Ecto neural progenitor cell (in vitro differentiated cells): ENCODE measurements at regions not wholly inside any gene's neighbourhood (a gene's known extent, or its start where the extent isn't known, plus 50 kb on each side); places are given as distances from the start of the nearest gene placed in this dataset.
A peak's percentile ranks its signal among the peaks of the same experiment; 100 is the strongest.

ENCODE experiments used
- DNase-seq: peaks from one replicate; pipeline ENCODE4 v3.0.0-alpha.2; 2018; ENCODE audit warnings: low spot score

GRCh38 chr4:184575306-184575705 is 73.9 kb downstream of the CASP3 start:
- no peak for DNase-seq

- DNase-seq: no peak
Observed at GRCh38 chr4:184574861-184575260, 74.4 kb downstream of the CASP3 start.

GRCh38 chr4:184573701-184574100 is 75.5 kb downstream of the CASP3 start:
- DNase-seq: no peak

- no peak for DNase-seq
Observed at GRCh38 chr4:184568770-184569169, 80.5 kb downstream of the CASP3 start.

DNA sequence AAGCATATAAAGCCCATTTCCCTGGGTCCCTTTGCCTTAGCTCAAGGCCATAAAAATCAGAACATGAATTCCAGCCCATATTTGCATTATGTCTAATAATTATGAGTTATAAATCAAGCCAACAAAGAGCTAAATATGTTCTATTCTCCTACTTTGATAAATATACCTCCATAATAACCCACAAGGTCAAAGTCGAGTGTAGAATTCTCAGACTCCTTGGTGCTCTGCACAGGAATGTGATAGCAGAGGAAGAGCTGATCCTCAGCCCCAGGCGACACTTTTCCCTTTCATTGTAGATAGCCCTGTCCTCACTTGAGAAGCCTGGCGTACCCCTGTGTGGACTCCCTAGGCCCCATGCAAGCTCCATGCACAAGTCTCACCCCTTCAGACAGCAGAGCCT is 85.6 kb downstream of the CASP3 start:
- DNase-seq: no peak

DNA sequence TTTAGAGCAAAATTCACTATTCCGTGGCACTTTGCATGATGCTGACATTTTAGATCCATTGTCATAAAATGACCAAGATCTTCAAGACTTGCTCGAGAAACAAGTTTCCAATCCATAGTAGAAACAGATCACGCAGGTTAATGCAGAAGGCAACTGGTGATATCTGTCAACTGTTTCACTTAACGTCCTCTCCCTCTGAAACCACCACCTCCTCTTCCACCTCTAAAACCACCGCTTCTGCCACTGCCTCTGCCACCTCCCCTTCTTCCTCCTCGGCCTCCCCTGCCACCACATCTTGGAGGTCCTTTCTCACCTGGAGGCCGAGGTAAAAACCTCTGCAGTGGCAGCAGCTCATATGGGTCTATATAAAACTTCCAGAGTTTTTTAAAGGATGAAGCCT is 84.6 kb upstream of the IRF2 start:
- DNase-seq: no peak

GRCh38 chr4:184553891-184554290 is 79.5 kb upstream of the IRF2 start:
- no peak for DNase-seq

- no peak for DNase-seq
Observed at GRCh38 chr4:184550476-184550875, 76.1 kb upstream of the IRF2 start.

- DNase-seq: no peak
Observed at GRCh38 chr4:184548648-184549341, 74.4 kb upstream of the IRF2 start.

GRCh38 chr4:184548316-184548647 is 73.9 kb upstream of the IRF2 start:
- no peak for DNase-seq

DNA sequence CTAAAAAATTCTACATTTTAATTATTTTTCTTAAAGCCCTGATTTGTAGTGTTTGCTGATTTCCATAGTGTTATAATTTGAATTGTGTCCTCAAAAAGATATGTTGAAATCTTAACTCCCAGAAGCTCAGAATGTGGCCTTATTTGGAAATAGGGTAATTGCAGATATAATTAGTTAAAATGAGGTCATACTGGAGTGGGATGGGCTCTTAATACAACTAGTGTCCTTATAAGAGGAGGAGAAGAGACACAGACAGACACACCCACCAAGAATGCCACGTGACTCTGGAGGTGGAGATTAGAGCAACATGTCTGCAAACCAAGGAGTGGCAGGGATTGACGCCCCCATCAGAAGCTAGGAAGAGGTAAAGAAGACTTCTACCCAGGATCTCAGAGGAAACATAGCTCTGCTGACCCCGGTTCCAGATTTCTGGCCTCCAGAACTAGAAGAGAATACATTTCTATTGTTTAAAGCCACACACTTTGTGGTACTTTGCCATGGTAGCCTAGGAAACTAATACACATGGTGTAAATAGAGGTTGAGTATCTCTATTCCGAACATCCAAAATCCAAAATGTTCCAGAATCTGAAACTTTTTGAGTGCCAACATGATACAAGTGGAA is 70.5 kb upstream of the IRF2 start:
- DNase-seq: no peak

DNA sequence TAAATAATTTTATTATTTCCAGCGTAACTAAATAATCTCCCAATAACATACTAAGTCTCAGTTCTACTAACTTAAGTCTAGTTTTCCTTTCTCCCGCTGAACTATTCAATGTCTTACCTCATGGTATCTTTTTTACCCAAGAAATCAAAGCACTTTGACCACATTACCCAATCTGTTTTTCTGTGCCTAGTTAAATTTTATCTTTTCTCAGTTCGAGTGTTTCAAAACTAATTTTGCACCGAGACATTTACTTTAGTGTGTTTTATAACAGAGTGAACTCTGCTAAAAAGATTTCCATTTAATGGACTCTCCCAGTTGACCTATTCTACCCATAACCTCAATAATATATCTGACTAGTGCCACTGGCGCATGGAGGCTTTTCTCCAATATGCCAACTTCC is 67.6 kb upstream of the IRF2 start:
- DNase-seq: no peak

- no peak for DNase-seq
Observed at GRCh38 chr4:184540307-184540706, 66.0 kb upstream of the IRF2 start.

GRCh38 chr4:184538023-184538599 is 63.8 kb upstream of the IRF2 start:
- peak; percentile 71 for DNase-seq

- peak; percentile 98 for DNase-seq
Observed at GRCh38 chr4:184537269-184538022, 63.1 kb upstream of the IRF2 start.

- no peak for DNase-seq
Observed at GRCh38 chr4:184536881-184537248, 62.5 kb upstream of the IRF2 start.

DNA sequence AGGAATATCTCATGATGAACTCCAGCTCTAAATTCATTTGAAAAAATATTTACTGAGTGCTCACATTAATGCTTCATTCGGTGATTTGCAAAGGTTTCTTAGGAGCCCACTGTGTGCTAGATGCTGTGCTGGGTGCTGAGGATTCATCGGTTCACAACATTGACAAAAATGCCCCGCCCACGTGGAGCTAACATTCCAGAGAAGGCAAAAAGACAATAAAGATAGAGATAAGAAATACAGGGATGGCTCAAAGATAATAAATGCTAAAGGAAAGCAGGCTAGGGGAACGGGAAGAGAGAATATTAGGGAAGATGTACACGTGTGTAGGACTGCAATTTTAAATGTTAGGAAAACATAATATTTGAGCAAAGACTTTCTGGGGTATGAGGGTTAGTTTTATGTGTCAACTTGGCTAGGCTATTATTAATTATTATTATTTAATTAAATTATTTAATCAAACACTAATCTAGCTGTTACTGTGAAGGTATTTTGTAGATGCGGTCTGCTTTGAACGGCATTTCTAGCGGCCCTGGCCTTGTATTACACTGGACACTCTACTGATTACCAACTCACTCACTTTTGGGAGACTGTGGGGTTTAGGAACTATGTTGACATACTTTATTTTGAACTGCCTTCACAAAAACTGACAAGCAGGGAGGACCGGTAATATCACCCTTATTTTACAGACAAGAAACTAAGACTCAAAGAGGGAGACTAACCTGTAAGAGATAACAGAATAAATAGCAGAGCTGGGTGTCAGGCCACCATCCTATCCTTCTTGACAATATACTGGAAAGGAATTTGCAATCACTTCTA is 61.9 kb upstream of the IRF2 start:
- DNase-seq: no peak

DNA sequence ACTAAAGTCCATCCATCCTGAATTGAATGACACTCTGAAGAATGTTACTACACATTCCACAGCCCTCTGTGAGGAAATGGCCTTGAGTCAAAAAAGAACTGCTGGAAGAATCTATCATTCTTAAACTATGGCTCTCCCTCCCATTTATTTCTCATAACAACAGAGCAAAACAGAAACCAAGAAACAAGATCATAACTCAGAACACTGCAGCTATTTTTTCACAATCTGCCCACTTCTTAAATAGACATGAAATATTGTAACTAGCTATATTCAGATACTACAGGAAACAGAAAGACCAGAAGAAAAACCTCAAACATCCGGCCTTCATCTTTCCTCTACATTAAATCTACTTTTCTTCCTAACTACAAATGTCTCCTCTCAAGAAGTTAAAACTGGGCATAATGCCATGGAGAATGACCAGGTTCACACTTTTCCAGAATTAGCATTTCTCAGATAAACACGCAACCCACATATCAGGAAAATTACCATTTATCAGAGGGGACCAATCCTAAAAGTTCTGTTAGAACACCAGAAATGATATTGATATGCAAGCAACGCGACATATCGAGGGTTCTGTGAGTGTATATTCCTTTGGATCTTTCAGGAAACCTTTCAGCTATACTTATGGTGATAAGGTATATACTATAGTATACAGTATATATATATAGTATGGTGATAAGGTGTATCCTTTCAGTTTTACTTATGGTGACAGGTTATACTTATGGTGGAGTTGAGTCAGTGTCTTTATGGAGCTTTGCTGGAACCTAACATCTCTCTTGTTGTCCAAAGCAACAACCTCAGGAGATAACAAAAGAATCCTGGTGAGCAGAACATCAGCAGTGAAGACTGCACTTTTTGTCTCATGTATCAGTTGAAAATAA is 60.4 kb upstream of the IRF2 start:
- no peak for DNase-seq

DNA sequence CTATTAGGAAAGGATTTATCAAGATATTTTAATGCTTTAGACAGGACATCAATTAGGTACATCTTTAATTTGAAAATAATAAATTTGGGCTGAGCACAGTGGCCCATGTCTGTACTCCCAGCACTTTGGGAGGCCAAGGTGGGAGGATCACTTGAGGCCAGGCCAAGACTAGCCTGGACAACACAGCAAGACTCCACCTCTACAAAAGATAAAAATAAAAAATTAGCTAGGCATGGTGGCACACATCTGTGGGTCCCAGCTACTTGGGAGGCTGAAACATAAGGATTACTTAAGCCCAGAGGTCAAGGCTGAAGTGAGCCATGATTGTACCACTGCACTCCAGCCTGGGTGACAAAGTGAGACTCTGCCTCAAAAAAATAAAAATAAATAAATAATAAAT is 59.6 kb upstream of the IRF2 start:
- DNase-seq: no peak

DNA sequence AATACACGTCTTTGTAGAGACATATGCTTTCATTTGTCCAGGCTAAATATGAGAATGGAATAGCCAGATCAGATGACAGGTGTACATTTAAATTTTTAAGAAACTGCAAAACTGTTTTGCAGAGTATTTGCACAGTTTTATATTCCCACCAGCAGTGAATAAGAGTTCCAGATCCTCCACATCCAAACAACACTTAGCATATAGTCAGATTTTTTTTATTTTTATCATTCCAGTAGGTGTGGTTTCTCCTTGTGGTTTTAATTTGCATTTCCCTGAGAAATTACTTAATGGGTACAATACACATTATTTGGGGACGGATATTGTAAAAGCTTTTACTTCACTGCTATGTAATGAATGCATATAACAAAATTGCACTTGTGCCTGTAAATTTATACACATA is 56.7 kb upstream of the IRF2 start:
- no peak for DNase-seq

DNA sequence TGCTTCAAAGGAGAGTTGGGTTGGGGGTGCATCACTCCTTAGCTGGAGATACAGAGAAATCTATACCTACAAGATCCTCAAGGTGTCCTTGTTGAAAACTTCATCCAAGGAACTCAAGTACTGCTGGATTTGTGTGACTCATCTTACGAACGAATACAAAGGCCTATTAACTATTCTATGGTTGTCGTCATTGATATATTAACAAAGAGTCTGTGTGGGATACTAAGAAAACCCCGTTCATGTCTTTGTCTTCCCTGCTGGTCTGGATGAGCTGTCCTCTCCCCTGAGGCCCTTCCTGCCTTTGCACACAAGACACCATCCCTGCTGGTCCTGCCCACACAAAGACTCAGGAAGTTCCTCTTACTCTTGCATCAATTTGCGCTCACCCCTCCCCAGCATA is 54.9 kb upstream of the IRF2 start:
- no peak for DNase-seq
